ENCODE measurements at regions not wholly inside any gene's neighbourhood (a gene's known extent, or its start where the extent isn't known, plus 50 kb on each side); places are given as distances from the start of the nearest gene placed in this dataset.
"Not testable (repeated sequence)": the region's sequence is repeated elsewhere in the genome, so short reads cannot be mapped to it uniquely, and the experiment has no call there.

DNA sequence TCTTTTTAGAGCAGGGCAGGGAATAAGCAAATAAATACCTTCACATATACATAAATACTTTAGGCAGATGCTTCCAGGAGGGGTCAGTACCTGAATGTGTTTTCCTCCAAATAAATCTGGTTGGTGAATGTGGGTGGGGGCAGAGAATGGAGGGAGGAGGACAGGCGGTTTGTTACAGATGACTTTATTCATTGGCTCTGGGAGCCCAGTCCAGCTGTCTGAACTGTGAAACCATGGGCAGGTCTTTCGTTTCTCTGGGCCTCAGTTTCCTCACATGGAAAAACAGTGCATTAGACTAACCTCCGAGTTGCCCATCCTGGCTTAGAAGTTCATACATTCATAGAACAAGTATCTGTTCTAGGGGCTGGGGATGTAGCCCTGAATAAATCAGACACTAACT, 124.6 kb downstream of the IER5 start:
- H3K4me3 ChIP-seq (ENCODE audit: low read depth, low read length), result no peak overlapping the region
- TF ChIP-seq, protein P1, sequence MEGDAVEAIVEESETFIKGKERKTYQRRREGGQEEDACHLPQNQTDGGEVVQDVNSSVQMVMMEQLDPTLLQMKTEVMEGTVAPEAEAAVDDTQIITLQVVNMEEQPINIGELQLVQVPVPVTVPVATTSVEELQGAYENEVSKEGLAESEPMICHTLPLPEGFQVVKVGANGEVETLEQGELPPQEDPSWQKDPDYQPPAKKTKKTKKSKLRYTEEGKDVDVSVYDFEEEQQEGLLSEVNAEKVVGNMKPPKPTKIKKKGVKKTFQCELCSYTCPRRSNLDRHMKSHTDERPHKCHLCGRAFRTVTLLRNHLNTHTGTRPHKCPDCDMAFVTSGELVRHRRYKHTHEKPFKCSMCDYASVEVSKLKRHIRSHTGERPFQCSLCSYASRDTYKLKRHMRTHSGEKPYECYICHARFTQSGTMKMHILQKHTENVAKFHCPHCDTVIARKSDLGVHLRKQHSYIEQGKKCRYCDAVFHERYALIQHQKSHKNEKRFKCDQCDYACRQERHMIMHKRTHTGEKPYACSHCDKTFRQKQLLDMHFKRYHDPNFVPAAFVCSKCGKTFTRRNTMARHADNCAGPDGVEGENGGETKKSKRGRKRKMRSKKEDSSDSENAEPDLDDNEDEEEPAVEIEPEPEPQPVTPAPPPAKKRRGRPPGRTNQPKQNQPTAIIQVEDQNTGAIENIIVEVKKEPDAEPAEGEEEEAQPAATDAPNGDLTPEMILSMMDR (IDR thresholded peaks at IDR 0.05; ENCODE audit: low read depth, low read length), result no peak

DNA sequence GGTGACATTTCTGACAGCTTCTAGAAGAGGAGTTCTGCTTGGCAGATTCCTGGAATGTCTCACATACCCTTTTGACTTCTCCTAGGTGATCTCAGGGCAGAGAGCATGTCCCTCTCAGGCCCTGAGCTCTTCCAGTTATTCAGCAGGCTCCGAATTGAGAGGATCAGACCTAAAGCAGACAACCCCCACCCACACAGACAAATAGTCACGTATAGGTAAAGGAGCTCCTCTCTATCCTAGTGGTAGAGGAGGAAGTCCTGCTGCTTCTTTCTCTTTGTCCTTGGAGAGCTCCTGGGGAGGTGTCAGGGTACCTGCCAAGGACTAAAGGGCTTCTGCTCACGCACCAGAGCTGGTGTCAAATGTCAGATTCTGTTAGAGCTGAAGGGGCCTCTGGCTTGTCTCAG, 128.1 kb downstream of the IER5 start:
- TF ChIP-seq, protein P1 (IDR thresholded peaks at IDR 0.05; ENCODE audit: low read depth, low read length), result no peak
- H3K4me3 ChIP-seq (ENCODE audit: low read depth, low read length), result no peak overlapping the region

DNA sequence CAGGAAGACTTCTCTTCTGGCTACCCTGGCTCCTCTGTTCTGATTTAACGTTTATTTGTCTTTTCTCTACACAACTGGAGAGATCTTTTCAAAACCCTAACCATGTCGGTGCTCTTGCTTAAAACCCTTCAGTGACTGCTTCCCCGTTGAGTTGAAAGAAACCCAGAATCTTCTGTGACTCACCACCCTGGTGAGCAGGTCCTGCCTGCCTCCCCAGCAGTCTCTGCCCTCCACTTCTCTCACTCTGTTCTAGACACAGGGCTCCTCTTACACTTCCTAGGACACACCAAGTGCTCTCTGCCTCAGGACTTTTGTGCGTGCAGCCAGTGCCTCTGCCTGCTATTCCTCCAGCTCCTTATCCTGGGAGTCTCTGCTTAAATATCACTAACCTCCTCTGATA, 131.4 kb downstream of the IER5 start:
- TF ChIP-seq, protein P1 (IDR thresholded peaks at IDR 0.05; ENCODE audit: low read depth, low read length), result no peak
- no peak overlapping the region for H3K4me3 ChIP-seq (ENCODE audit: low read depth, low read length)

DNA sequence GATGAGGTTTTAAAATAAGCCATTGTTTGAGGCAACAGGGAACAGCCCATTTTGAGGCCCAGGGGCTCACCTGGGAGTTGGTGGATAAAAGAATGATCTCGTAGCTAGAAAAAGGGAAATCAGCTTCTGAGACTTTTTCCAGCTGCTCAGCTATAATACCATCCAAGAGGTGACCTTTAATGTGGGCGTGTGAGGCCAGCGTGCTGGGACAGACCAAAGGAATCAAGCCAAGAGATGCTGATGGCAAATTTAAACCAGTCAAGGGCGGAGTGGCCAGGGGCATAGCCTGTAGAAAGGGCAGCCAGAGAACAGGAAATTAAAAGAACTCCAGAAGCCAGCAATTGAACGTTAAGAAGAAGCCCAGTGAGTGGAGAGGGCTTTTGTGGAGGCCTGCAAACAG, 132.6 kb downstream of the IER5 start:
- TF ChIP-seq, protein P1 (IDR thresholded peaks at IDR 0.05; ENCODE audit: low read depth, low read length), result no peak
- no peak overlapping the region for H3K4me3 ChIP-seq (ENCODE audit: low read depth, low read length)

DNA sequence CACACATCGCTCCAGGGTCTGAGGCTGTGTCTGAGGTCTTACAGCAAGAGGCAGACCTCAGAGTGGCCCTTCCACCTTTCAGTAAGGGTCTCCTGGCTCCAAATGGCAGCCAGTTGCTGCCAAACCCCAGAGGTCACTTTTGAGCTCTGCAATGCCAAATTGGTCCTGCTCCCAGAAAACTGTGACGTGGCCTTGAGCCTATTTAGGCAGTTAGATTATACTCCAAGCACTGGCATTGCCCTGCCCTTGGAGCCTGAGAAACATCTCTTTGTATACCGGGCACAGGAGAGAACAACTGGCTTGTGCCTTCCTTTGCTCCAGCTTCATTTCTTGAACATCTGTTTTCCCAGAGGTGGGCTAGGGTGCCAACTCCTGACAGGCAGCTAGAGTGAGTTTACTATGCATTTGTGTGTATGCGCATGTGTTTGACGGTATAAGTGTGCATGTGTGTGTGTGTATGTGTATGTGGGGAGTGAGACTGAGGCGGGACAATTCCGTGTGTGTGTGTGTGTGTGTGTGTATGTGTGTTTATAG, 134.5 kb downstream of the IER5 start:
- TF ChIP-seq, protein P1 (IDR thresholded peaks at IDR 0.05; ENCODE audit: low read depth, low read length), result no peak

DNA sequence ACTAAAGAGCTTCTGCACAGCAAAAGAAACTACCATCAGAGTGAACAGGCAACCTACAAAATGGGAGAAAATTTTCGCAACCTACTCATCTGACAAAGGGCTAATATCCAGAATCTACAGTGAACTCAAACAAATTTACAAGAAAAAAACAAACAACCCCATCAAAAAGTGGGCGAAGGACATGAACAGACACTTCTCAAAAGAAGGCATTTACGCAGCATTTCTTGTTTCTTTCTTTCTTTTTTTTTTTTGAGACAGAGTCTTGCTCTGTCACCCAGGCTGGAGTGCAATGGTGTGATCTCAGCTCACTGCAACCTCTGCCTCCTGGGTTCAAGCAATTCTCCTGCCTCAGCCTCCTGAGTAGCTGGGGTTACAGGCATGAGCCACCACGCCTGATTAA, 138.2 kb downstream of the IER5 start:
- not testable (repeated sequence) for H3K4me3 ChIP-seq (ENCODE audit: low read depth, low read length)

More for the DNA sequence above, 134.5 kb downstream of the IER5 start:
- no peak overlapping the region for H3K4me3 ChIP-seq (ENCODE audit: low read depth, low read length)

DNA sequence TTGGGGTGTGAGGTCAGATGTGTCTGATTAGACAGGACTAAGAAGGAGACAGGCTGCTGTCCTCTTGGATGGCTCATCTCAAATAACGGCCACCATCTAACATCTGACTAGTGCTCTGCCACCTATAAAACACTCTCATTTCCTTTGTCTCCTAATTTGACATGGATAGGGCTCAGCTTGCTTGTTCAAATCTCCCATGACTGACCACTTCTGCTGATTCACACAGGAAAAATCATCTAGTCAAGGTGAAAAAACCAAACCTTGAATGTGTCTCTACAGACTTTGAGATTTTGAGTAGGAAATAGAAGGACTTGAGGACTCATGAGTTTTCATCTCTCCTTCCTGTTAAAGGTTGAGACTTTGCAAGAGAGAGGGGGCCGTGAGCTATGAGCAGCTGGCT, 150.6 kb downstream of the IER5 start:
- TF ChIP-seq, protein P1 (IDR thresholded peaks at IDR 0.05; ENCODE audit: low read depth, low read length), result no peak
- no peak overlapping the region for H3K4me3 ChIP-seq (ENCODE audit: low read depth, low read length)

DNA sequence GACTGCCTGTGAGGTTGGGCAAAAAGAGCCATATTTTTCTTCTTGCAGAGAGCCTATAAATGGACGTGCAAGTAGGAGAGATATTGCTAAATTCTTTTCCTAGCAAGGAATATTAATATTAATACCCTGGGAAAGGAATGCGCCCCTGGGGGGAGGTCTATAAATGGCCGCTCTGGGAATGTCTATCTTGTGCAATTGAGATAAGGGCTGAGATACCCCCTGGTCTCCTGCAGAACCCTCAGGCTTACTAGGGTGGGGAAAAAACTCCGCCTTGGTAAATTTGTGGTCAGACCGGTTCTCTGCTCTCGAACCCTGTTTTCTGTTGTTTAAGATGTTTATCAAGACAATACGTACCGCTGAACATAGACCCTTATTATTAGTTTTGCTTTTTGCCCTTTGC, 157.8 kb downstream of the IER5 start:
- not testable (repeated sequence) for H3K4me3 ChIP-seq (ENCODE audit: low read depth, low read length)

DNA sequence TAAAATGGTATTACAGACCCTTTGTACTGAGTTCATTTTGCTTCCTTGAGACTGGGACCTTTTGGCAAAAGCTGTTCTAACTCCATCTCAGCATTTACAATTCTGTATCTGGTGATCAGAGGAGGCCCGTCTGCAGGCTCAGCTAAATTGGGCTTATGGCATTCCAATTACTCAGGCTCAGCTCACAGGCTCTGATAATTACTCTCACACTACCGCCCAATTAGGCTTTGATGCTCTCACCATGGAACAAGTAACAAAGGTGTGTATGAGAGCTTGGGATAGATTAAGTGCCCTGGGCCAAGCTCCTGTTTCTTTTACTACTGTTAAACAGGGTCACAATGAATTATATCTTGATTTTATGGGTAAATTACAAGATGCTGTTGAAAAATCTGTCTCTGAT, 159.9 kb downstream of the IER5 start:
- H3K4me3 ChIP-seq (ENCODE audit: low read depth, low read length), result not testable (repeated sequence)
